Esophagus muscularis mucosa (tissue), 4 donors: ENCODE measurements at regions not wholly inside any gene's neighbourhood (a gene's known extent, or its start where the extent isn't known, plus 50 kb on each side); places are given as distances from the start of the nearest gene placed in this dataset.

Experiments
- DNase-seq: peaks from one replicate; pipeline ENCODE4 v3.0.0-alpha.2; 2017; ENCODE audit errors: extremely low spot score
- H3K27ac ChIP-seq, 4 donors: fragments of 200-600 bp; sonication (generic); replicated peaks in 1 of 4; 1 replicate in 3 of 4; 2 replicates in 1 of 4; pipeline ENCODE4 v1.5.1; 2016 to 2019; ENCODE audit warnings: mild to moderate bottlenecking in 1 of 4
- H3K27me3 ChIP-seq, 4 donors: fragments of 200-600 bp; sonication (generic); one replicate each; pipeline versions ENCODE4 v1.5.1 to v1.6.0; 2016 to 2019
- H3K36me3 ChIP-seq, 4 donors: fragments of 200-600 bp; sonication (generic); one replicate each; pipeline ENCODE4 v1.5.1; 2016 to 2019
- H3K4me1 ChIP-seq, 4 donors: fragments of 200-600 bp; sonication (generic); one replicate each; pipeline ENCODE4 v1.5.1; 2016 to 2019
- H3K4me3 ChIP-seq, 4 donors: fragments of 200-600 bp; sonication (generic); 1 replicate in 2 of 4; 2 replicates in 2 of 4; pipeline ENCODE4 v1.5.1; 2016 to 2019; ENCODE audit warnings: mild to moderate bottlenecking in 4 of 4, moderate library complexity in 1 of 4
- H3K9me3 ChIP-seq, 4 donors: fragments of 200-600 bp; sonication (generic); 1 replicate in 3 of 4; 2 replicates in 1 of 4; pipeline ENCODE4 v1.5.1; 2016 to 2019
- EP300 ChIP-seq: sonication (generic); formaldehyde crosslinking; IDR thresholded peaks from one replicate; pipeline ENCODE4 v1.6.1; 2017; ENCODE audit warnings: antibody characterized with exemption
- WGBS: methylation state at CpG from one replicate; pipeline ENCODE4 v1.1.5; 2018; 5-methylcytosine and 5-hydroxymethylcytosine counted together
- intact Hi-C: fragments of 100-400 bp; cut with DNase I; formaldehyde crosslinking; loops from one replicate; pipeline ENCODE4 v1.15.1; 2023
- TF ChIP-seq, protein P1 (sequence below), 3 experiments: fragments of 200-600 bp in 2 of 3; fragments of 450-650 bp in 1 of 3; sonication (generic) in 2 of 3; IDR thresholded peaks; one replicate each; pipeline ENCODE4 v1.5.1; 2017 to 2019; ENCODE audit warnings: antibody characterized with exemption in 3 of 3, mild to moderate bottlenecking in 2 of 3, moderate library complexity in 1 of 3

GRCh38 chr2:224638301-224638823 is 53.2 kb upstream of the CUL3 start:
- H3K27me3 ChIP-seq: peaks cover 0 to 4% (median 0%) of the 10 kb centered on the region in 4 donors
- H3K4me3 ChIP-seq: no peak overlapping the region
- no peaks in the 10 kb centered on the region for H3K9me3 ChIP-seq
- DNase-seq: no peak
- TF ChIP-seq, protein P1, sequence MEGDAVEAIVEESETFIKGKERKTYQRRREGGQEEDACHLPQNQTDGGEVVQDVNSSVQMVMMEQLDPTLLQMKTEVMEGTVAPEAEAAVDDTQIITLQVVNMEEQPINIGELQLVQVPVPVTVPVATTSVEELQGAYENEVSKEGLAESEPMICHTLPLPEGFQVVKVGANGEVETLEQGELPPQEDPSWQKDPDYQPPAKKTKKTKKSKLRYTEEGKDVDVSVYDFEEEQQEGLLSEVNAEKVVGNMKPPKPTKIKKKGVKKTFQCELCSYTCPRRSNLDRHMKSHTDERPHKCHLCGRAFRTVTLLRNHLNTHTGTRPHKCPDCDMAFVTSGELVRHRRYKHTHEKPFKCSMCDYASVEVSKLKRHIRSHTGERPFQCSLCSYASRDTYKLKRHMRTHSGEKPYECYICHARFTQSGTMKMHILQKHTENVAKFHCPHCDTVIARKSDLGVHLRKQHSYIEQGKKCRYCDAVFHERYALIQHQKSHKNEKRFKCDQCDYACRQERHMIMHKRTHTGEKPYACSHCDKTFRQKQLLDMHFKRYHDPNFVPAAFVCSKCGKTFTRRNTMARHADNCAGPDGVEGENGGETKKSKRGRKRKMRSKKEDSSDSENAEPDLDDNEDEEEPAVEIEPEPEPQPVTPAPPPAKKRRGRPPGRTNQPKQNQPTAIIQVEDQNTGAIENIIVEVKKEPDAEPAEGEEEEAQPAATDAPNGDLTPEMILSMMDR (IDR thresholded peaks at IDR 0.05): no peak
- TF ChIP-seq EP300: no peak
- 62% methylated on average over 8 of the region's 8 CpGs for WGBS
- H3K36me3 ChIP-seq: no peaks in the 10 kb centered on the region
- H3K4me1 ChIP-seq: no peaks in the 10 kb centered on the region
- intact Hi-C loops: no loop called here
- H3K27ac ChIP-seq: no peak overlapping the region
